Stimulated activated CD8-positive, alpha-beta memory T cell treated with anti-CD3 and anti-CD28 coated beads, Interleukin-2, amount 100 ng/mL, for 48 hours (primary cell): ENCODE measurements at regions not wholly inside any gene's neighbourhood (a gene's known extent, or its start where the extent isn't known, plus 50 kb on each side); places are given as distances from the start of the nearest gene placed in this dataset.

Experiments
- DNase-seq, 2 donors: peaks; one replicate each; pipeline ENCODE4 v3.0.0-alpha.2; 2020; ENCODE audit warnings: low read depth in 2 of 2

DNA sequence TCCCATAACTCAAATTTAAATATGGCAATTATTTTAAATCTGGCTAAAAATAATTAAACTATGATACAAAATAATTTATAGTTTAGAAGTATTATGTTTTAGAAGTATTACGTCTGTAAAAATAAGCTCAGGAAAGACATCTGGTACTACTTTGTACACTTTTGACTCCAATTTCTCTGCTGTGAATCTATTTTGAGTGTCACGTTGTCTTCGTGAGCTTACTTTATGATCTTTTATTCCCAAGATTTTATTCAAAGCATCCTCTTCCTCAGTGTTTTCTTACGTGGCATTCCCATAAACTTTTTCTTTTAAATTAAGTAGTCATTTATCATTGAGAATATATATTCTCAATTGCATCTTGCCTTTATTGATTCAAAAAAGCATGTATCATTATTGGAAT, 223.3 kb upstream of the KCNJ16 start:
- DNase-seq: no peak

- DNase-seq: no peak
Measured at GRCh38 chr17:69853541-69854224, 221.3 kb upstream of the KCNJ16 start.

DNA sequence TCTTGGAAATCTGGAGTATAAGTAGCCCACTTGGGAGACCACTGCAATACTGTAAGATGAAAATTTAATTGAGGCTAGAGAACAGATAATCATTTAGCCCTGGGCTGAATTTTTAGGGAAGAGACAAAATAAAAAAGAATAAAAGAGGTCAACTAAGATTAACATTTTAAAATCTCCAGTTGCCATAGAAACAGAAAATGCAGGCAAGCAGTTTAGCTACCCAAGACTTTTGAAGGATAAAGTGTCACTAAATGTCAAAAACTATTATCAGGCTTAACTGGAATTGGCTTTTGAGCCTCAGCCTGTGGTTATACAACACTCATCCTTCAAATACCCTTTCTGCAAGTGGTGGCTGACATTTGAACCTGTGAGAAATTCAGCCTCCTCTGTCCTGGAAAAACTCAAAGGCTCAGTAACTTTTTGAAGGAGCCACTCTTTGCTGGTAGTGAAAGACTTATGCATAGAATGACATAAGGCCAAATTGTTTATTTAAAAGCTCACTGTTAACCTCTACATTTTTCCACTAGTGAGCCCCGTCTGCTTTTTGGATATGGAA, 220.7 kb upstream of the KCNJ16 start:
- no peak for DNase-seq

GRCh38 chr17:69856946-69857345, 218.1 kb upstream of the KCNJ16 start:
- no peak for DNase-seq

DNA sequence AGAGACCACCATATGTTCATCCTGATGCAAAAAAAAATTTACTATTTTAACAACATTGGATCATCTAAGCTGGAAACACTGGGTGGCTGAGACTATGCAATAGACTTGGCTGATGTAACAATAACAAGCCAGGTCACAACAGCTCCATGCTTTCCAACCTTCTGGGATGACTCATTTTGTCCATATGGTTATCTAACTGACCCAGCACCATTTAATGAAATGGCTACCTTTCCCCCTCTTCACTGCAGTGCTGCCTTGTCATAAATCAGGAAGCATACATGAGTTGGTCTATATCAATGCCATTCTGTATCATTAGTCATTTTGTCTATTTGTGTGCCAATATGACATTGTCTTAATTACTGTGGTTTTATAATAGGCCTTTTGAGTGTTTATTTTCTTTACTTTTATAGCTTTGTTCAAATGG, 217.6 kb upstream of the KCNJ16 start:
- DNase-seq: no peak

GRCh38 chr17:69858460-69858859, 216.6 kb upstream of the KCNJ16 start:
- no peak for DNase-seq

DNA sequence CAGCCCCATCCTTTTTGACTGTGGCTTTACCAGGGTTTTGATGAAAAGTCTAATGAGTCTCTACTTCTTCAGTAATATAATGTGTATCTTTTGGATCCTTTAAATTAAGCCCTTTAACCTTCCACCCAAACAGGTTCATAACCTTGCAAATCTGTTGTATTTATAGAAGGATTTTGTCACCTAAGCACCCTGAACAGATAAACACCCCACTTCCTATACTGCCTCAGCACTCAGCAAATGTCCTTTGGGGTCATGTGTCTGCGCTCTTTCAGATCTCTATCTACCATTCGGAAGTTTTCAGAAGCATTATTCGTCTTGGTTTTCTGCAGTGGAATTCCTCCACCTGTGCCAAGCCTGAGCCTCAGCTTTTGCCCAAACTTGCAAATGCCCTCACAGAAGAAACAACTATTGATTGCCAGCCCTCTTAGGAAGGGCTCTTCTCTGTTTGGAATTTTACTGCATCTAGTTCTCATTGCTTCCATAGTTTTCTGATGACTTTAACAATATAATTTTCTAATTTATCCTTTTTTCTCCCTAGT, 214.8 kb upstream of the KCNJ16 start:
- DNase-seq: no peak

DNA sequence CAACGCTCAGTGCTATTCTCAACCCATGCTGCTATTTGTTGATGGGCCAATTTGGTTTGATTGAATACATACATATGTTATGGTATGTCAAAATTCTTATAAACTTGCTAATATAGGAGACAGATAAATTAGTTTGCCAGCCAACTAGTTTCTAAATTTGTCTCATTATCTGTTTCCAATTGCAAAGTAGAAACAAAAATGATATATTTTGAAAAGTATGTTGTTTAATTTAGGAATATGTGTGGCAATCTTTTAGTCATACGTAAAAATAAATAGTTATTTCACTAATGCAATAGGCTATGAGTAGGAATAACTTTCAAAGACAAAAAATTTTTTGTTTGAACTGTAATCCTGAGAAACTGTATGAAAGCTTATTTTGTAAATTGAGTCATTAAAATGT, 210.6 kb upstream of the KCNJ16 start:
- no peak for DNase-seq

DNA sequence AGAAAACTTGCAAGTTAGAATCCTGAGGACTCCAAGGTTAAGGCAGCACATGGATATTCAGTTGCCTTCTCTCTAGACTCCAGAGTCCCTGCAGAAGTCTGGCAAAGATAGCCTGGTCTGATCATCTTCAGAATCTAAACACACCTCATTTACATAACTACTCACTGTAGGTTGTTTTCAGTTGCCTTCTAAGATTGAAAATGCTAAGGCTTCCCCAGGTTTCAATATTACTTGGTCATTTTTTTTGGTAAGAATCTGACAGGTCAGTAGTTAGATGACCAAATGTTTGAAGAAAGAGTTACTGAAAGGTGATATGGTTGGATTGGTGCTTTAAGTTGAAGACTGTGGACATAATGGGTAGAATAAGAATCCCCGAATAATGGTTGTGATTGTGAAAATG, 205.4 kb upstream of the KCNJ16 start:
- no peak for DNase-seq

DNA sequence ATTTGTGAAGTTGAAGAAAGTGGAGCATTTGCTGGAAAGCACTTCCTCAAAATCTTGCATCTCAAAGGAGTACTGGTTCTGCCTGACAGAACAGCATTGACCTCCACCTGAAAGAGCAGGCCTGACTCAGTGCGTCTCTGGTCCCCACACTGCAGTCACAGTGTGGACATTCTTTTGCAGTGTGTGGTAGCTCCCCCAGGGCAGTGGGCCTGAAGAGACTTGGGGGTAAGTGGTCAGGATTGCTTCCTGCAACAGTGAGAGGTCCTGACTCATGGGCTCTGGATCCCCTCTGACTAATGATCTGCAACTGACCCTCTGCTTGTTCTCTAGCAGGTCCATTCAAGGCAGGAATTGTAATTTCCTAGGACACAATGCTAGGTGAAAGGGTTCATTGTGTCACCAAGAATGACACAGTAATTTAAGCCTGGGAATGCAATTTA, 204.9 kb upstream of the KCNJ16 start:
- no peak for DNase-seq

DNA sequence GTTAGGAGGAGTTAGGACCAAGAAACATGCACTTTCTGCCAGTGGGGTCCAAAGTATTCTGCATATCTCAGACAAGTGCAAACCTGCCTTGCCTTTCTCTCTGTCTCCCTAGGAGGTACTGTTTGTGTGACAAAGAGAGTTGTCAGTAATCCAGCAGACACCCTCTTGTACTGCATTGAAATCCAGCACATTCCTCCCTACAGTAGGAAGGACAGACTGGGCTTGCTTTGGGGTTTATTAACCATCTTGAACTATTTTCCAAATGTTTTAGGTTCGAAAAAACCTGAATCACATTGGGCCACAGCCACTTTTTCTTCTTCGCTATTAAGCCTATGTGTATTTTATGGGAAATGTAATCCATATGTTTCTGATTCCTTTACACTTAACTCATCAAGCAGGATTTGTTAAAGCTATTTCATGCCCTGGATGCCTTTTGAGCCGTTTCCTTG, 204.2 kb upstream of the KCNJ16 start:
- DNase-seq: no peak

DNA sequence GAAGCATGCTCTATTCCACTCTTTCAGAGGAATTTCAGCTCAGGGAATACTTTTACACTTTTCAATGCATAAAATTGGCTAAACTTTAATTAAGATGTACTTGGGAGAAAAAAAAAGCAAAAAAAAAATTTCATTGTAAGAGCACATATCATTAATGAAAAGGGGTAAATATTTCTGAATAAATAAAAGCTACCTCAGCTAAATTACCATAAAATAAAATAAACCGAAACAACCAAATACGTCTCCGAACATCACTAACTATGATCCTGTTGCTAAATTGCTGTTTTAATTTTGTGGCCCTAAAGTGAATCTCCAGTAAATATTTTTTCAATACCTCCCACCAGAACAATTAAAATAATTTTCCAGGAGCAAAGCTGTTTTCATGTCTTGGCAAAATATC, 203.7 kb upstream of the KCNJ16 start:
- no peak for DNase-seq

- no peak for DNase-seq
Measured at GRCh38 chr17:69872675-69873262, 202.3 kb upstream of the KCNJ16 start.

DNA sequence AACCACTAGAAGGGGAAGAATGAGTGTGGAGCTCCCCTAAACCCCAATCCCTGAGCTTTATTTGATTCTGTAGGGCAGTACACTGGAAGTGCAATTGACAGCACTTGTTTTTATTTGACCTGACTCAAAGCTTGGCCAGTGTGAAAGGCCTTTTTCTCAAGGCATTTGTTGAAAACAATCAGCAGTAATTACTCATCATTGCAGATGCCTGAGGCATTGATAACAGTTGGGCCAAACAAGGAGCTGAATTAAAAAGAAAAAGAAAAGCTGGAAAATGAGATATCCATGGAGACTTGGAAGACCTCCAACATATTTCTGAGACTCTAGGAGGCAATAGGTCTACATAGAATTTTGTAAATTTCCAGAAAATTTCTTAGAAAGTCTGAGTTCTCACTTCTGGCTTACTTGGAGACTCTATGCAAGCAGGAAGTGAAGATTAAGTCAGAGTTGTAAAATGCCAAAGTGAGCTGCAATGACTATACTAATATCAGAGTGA, 200.8 kb upstream of the KCNJ16 start:
- DNase-seq: no peak

- DNase-seq: no peak
Measured at GRCh38 chr17:69876757-69877156, 198.3 kb upstream of the KCNJ16 start.

GRCh38 chr17:69878661-69879060, 196.4 kb upstream of the KCNJ16 start:
- DNase-seq: no peak

- DNase-seq: no peak
Measured at GRCh38 chr17:69879576-69879975, 195.4 kb upstream of the KCNJ16 start.

DNA sequence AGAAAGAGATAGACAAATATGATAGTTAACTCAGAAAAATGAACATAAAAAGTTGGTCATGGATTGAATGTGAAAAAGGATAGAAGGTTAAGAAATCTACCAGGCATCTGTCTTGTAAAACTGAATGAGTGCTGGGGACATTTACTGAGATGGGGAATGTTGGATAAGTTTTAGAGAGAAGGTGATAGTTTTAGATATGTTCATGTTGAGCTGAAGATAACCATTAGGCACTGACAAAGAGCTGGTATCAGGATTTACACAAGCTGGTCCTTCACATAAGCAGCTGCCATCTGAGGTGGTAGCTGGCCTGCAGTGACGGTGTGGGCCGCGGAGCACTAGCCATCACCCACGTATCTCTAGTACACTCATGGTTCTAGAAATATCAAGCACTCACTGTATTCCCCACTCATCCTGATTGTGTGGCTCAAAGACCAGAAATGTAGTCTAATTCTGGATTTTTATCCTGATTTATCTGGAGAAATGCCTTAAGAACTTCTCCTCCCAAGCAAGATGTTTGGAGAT, 194.4 kb upstream of the KCNJ16 start:
- DNase-seq: no peak

GRCh38 chr17:69882281-69882680, 192.7 kb upstream of the KCNJ16 start:
- no peak for DNase-seq

DNA sequence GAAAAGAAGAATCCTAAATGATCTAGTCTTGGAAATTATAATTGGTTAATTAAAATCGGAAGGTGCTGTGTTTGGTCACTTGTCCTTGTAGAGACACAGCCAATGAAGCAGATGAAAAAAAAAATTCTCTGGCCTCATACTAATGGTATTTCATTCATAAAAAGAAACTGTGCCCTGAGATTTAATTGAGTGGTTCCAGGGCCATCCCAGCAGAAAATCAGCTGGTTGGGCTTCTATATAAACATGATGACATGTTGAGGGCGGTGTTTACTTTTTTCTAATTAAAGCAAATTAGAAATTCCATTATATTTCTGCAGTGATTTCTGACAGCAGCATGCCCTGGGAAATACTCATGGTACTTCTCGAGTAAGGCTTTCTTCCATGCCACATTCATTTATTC, 191.9 kb upstream of the KCNJ16 start:
- no peak for DNase-seq

GRCh38 chr17:69884356-69884755, 190.7 kb upstream of the KCNJ16 start:
- no peak for DNase-seq

DNA sequence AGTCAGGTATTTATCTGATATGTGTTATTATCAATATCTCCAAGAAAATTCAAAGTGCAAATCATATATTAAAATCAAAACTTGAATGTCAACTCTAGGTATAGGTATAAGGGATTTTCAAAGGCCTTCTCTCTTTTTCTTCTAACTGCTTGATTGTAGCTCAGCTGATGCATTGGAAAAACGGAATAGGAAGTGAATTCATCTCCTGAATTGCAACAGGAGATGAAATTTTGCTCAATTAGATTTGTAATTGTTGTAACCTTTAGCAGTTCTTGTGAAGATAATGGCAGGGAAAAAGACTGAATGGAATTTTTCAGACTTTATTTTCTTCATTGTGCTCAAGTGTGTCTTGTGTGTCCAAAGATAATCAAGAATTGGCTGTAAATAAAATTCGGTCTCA, 190.2 kb upstream of the KCNJ16 start:
- DNase-seq: no peak

GRCh38 chr17:69898601-69899000, 176.4 kb upstream of the KCNJ16 start:
- no peak for DNase-seq
